Prostate gland (tissue), 2 donors: ENCODE measurements at regions not wholly inside any gene's neighbourhood (a gene's known extent, or its start where the extent isn't known, plus 50 kb on each side); places are given as distances from the start of the nearest gene placed in this dataset.

Source experiments
- DNase-seq: peaks from one replicate; pipeline ENCODE4 v3.0.0-alpha.2; 2019; ENCODE audit warnings: low spot score
- H3K27ac ChIP-seq, 2 donors: fragments of 200-600 bp; sonication (generic); 2 replicates each; pipeline ENCODE4 v1.5.1; 2017 to 2019
- H3K27me3 ChIP-seq: fragments of 200-600 bp; sonication (generic); replicated peaks from 2 replicates; pipeline ENCODE4 v1.5.1; 2019; ENCODE audit not compliant: insufficient read depth
- H3K36me3 ChIP-seq, 2 donors: fragments of 200-600 bp; sonication (generic); 1 replicate in 1 of 2; 2 replicates in 1 of 2; pipeline versions ENCODE4 v1.5.1 to v1.8.1; 2017 to 2019
- H3K4me1 ChIP-seq: fragments of 200-600 bp; sonication (generic); replicated peaks from 2 replicates; pipeline ENCODE4 v1.5.1; 2019
- H3K4me3 ChIP-seq, 2 donors: fragments of 200-600 bp; sonication (generic); 2 replicates each; pipeline ENCODE4 v1.5.1; 2017 to 2019
- H3K9me3 ChIP-seq: fragments of 200-600 bp; sonication (generic); 2 replicates; pipeline ENCODE4 v1.5.1; 2017
- POLR2A ChIP-seq: fragments of 450-650 bp; IDR thresholded peaks from one replicate; pipeline ENCODE4 v1.6.1; 2016; ENCODE audit warnings: antibody characterized with exemption, mild to moderate bottlenecking
- POLR2AphosphoS5 ChIP-seq: sonication (generic); formaldehyde crosslinking; IDR thresholded peaks from one replicate; pipeline ENCODE4 v1.6.1; 2017; ENCODE audit warnings: antibody characterized with exemption
- WGBS: methylation state at CpG from one replicate; pipeline ENCODE4 v1.1.5; 2018; 5-methylcytosine and 5-hydroxymethylcytosine counted together
- intact Hi-C: fragments of 100-400 bp; cut with DNase I; formaldehyde crosslinking; loops from one replicate; pipeline ENCODE4 v1.14.2; 2022
- TF ChIP-seq, protein P1 (sequence below), 4 experiments: fragments of 200-600 bp in 2 of 4; fragments of 450-650 bp in 2 of 4; sonication (generic) in 2 of 4; IDR thresholded peaks; 1 replicate in 3 of 4; 2 replicates in 1 of 4; pipeline ENCODE4 v1.5.1; 2016 to 2019; ENCODE audit warnings: antibody characterized with exemption in 4 of 4, mild to moderate bottlenecking in 2 of 4, moderate library complexity in 2 of 4

DNA sequence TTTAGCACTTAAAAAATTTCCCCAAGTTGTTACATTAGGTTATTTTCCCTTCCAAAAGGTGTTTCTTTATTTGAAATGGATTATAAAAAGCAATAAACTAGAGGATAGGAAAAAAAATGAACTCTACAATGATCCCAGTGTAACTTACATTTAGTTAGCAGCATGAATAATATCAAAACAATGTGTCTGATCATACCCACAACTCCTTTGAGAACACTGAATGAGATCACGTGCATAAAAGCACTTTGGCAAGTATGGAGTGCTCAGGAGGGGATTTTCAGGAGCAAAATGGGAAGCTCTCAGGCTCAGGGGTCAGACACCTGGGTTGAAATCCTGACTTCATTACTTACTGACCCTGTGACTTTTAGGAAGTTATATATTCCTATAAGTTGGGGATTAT, 369.7 kb upstream of the PROX1 start:
- Histone ChIP-seq H3K9me3 (no peaks in the 10 kb centered on the region), H3K4me3 (no peak overlapping the region), H3K27ac (no peak overlapping the region), H3K27me3 (no peaks in the 10 kb centered on the region), H3K4me1 (no peaks in the 10 kb centered on the region), H3K36me3 (no peaks in the 10 kb centered on the region)
- TF ChIP-seq POLR2AphosphoS5 (no peak), POLR2A (no peak)
- TF ChIP-seq, protein P1, sequence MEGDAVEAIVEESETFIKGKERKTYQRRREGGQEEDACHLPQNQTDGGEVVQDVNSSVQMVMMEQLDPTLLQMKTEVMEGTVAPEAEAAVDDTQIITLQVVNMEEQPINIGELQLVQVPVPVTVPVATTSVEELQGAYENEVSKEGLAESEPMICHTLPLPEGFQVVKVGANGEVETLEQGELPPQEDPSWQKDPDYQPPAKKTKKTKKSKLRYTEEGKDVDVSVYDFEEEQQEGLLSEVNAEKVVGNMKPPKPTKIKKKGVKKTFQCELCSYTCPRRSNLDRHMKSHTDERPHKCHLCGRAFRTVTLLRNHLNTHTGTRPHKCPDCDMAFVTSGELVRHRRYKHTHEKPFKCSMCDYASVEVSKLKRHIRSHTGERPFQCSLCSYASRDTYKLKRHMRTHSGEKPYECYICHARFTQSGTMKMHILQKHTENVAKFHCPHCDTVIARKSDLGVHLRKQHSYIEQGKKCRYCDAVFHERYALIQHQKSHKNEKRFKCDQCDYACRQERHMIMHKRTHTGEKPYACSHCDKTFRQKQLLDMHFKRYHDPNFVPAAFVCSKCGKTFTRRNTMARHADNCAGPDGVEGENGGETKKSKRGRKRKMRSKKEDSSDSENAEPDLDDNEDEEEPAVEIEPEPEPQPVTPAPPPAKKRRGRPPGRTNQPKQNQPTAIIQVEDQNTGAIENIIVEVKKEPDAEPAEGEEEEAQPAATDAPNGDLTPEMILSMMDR (IDR thresholded peaks at IDR 0.05) = no peak
- intact Hi-C loops = no loop called here
- 42% methylated on average over 1 of the region's 1 CpG for WGBS
- no peak for DNase-seq

DNA sequence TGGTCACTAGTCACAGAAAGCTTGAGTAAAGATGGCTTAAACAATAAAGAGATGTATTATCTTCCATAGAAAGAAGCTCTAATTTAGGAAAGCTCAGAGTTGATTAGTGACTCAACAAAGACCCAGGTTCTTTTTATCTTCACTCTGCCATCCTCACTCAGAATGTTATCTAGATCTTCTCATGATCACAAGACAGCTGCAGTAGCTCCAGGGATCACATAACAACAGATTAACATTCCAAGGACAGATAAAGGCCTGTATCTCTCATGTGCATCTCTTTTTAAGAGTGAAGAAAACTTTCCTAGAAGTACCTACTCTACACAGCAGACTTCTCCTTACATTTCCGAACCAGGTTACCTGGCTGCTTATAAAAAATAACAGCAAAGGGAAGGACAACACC, 368.7 kb upstream of the PROX1 start:
- H3K36me3 ChIP-seq = no peaks in the 10 kb centered on the region
- 76% methylated on average over 1 of the region's 1 CpG for WGBS
- H3K27ac ChIP-seq = no peak overlapping the region
- TF ChIP-seq POLR2AphosphoS5 = no peak
- TF ChIP-seq POLR2A = no peak
- TF ChIP-seq, protein P1 (IDR thresholded peaks at IDR 0.05) = no peak
- no peak overlapping the region for H3K4me3 ChIP-seq
- DNase-seq = no peak
- no peaks in the 10 kb centered on the region for H3K4me1 ChIP-seq
- no peaks in the 10 kb centered on the region for H3K27me3 ChIP-seq
- H3K9me3 ChIP-seq = no peaks in the 10 kb centered on the region
- intact Hi-C loops = no loop called here

DNA sequence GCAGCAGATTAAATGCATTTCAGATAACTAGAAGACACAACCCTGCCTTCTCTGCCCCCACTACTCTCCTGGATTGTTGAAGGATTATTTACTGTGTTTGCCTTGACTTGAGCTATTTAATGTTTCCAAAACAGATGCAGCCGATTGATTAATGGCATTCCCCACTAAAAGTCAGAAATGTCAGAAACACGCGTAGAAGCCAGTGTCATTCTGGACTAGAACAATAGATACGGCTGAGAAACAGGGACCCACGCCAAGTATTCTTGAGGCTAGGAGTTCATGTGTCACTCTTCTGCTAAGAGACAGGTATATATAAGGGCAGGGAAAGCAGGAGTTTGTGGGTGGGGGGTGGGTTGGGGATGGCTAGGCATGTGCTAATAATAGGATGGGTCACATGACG, 366.7 kb upstream of the PROX1 start:
- Histone ChIP-seq H3K9me3 (no peaks in the 10 kb centered on the region), H3K36me3 (no peaks in the 10 kb centered on the region), H3K4me3 (no peak overlapping the region), H3K27ac (no peak overlapping the region), H3K27me3 (no peaks in the 10 kb centered on the region), H3K4me1 (no peaks in the 10 kb centered on the region)
- 49% methylated on average over 6 of the region's 6 CpGs for WGBS
- DNase-seq = no peak
- intact Hi-C loops = no loop called here
- TF ChIP-seq, protein P1 (IDR thresholded peaks at IDR 0.05) = no peak
- no peak for TF ChIP-seq POLR2AphosphoS5

DNA sequence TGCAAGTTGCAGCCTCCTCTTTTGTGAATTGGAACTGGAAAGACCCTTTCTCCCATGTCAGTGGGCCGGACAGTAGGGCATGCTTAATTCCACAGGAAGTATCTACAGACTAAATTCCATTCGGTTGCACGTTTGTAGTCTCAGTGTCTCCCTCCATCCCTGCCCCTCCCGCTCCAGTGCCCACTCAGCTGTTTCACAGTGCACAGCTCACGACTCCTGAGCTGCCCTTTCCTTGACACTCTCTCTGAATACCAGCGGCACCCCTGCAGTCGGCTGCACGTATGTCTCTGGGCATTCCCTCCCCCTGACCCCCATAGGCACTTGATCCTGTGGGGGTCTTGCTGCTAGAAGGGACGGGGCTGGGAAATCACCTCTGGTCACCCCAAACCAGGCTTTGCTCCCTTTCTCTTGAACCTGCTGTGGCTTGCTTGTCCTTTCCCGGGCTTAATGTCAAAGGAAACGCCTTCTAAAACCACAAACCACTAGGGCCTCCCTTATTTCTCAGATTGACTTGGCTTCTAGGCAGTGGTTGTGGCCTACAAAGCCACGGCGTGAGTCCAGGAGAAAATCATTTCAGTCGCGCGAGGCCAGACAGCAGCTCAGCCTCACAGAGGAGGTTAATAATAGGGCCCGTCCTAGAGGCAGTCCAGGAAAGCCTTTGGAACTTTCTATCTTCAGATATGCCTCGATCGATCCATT, 365.3 kb upstream of the PROX1 start:
- Histone ChIP-seq H3K27ac (no peak overlapping the region), H3K4me1 (no peaks in the 10 kb centered on the region), H3K9me3 (no peaks in the 10 kb centered on the region), H3K27me3 (no peaks in the 10 kb centered on the region), H3K36me3 (no peaks in the 10 kb centered on the region), H3K4me3 (no peak overlapping the region)
- WGBS = 65% methylated on average over 19 of the region's 19 CpGs
- no peak for TF ChIP-seq POLR2AphosphoS5
- no peak for TF ChIP-seq POLR2A
- TF ChIP-seq, protein P1 (IDR thresholded peaks at IDR 0.05) = no peak
- intact Hi-C loops = no loop called here
- DNase-seq = no peak

DNA sequence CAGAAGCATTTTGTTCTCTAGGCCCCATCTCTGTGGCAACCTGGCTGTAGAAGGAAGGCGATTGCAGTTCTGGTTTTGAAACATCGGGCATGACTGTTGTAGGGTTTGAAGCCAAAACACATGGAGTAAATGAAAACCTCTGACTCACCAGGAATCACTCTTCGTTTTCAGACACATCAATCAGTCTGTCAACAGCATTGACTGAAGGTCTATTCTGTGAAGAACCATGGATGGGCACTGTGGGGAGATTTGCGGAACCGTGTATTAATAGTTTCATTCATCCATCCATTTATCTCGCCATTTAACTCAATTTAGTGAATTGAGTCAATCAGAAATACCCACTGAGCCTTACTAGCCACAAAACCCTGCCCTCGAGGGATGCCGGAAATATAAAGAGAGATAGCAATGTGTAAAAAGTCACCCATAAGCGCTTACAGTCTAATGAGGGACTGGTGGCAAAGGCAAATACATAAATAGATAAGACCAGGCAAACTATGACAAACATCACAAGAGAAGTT, 364.6 kb upstream of the PROX1 start:
- H3K9me3 ChIP-seq = no peaks in the 10 kb centered on the region
- no peak overlapping the region for H3K27ac ChIP-seq
- no peaks in the 10 kb centered on the region for H3K36me3 ChIP-seq
- H3K4me3 ChIP-seq = no peak overlapping the region
- DNase-seq = no peak
- WGBS = 89% methylated on average over 9 of the region's 9 CpGs
- TF ChIP-seq POLR2A = no peak
- TF ChIP-seq, protein P1 (IDR thresholded peaks at IDR 0.05) = no peak
- TF ChIP-seq POLR2AphosphoS5 = no peak
- H3K4me1 ChIP-seq = no peaks in the 10 kb centered on the region
- intact Hi-C loops = no loop called here
- H3K27me3 ChIP-seq = no peaks in the 10 kb centered on the region
